Raji (cell line): ENCODE measurements at regions not wholly inside any gene's neighbourhood (a gene's known extent, or its start where the extent isn't known, plus 50 kb on each side); places are given as distances from the start of the nearest gene placed in this dataset.

Experiments
- POLR2A ChIP-seq: IDR thresholded peaks from 2 replicates; pipeline ENCODE4 v1.6.1; 2011; ENCODE audit warnings: low read depth, low read length, control low read depth; ENCODE audit not compliant: insufficient read depth

- no peak for TF ChIP-seq POLR2A
Observed at GRCh38 chr6:100116411-100117194, 122.6 kb upstream of the MCHR2 start.

GRCh38 chr6:100115407-100116101 is 121.5 kb upstream of the MCHR2 start:
- no peak for TF ChIP-seq POLR2A

- no peak for TF ChIP-seq POLR2A
Observed at GRCh38 chr6:100112855-100113508, 119.0 kb upstream of the MCHR2 start.

- TF ChIP-seq POLR2A = no peak
Observed at GRCh38 chr6:100105919-100106529, 112.0 kb upstream of the MCHR2 start.

GRCh38 chr6:100105138-100105537 is 111.1 kb upstream of the MCHR2 start:
- TF ChIP-seq POLR2A = no peak

GRCh38 chr6:100103931-100104330 is 109.9 kb upstream of the MCHR2 start:
- no peak for TF ChIP-seq POLR2A

GRCh38 chr6:100103194-100103593 is 109.2 kb upstream of the MCHR2 start:
- TF ChIP-seq POLR2A = no peak

- no peak for TF ChIP-seq POLR2A
Observed at GRCh38 chr6:100101644-100102043, 107.6 kb upstream of the MCHR2 start.

- TF ChIP-seq POLR2A = no peak
Observed at GRCh38 chr6:100100776-100101175, 106.8 kb upstream of the MCHR2 start.

GRCh38 chr6:100099189-100100074 is 105.4 kb upstream of the MCHR2 start:
- no peak for TF ChIP-seq POLR2A

GRCh38 chr6:100096936-100097335 is 102.9 kb upstream of the MCHR2 start:
- no peak for TF ChIP-seq POLR2A

- TF ChIP-seq POLR2A = no peak
Observed at GRCh38 chr6:100096341-100096740, 102.3 kb upstream of the MCHR2 start.

GRCh38 chr6:100093405-100093804 is 99.4 kb upstream of the MCHR2 start:
- no peak for TF ChIP-seq POLR2A

- no peak for TF ChIP-seq POLR2A
Observed at GRCh38 chr6:100088009-100088408, 94.0 kb upstream of the MCHR2 start.

- no peak for TF ChIP-seq POLR2A
Observed at GRCh38 chr6:100084991-100085364, 91.0 kb upstream of the MCHR2 start.
